DOHH2 (cell line): ENCODE measurements at regions not wholly inside any gene's neighbourhood (a gene's known extent, or its start where the extent isn't known, plus 50 kb on each side); places are given as distances from the start of the nearest gene placed in this dataset.

Experiments used
- EZH2phosphoT487 ChIP-seq: fragments of 200-600 bp; sonication (generic); IDR thresholded peaks from 2 replicates; pipeline ENCODE4 v1.6.1; 2017; ENCODE audit warnings: borderline replicate concordance, mild to moderate bottlenecking, antibody characterized with exemption, low read length, moderate library complexity, mixed read lengths
- TF ChIP-seq, protein P1 (sequence below): fragments of 200-600 bp; sonication (generic); IDR thresholded peaks from one replicate; pipeline ENCODE4 v1.5.1; 2014; ENCODE audit warnings: antibody characterized with exemption, mild to moderate bottlenecking, low read depth, low read length; ENCODE audit not compliant: poor library complexity, severe bottlenecking

DNA sequence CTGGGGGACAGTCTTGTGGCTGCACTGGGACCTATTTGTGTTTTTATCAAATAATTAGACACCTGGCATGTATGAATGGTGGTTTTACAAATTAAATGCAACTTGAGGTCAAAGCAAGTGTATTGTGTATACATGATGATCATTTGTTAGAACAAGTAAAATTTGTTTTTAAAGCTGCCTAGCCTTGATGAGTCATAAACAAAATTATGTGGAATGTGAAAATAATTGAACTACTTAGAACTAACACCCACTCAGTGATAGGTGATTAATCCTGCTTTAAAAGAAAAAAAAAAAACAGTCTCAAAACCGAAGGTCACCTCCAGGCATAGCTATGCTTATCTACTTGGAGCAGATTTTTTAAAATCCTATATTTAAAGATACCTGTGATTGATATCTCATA lies 770.3 kb upstream of the SLITRK5 start:
- TF ChIP-seq, protein P1, sequence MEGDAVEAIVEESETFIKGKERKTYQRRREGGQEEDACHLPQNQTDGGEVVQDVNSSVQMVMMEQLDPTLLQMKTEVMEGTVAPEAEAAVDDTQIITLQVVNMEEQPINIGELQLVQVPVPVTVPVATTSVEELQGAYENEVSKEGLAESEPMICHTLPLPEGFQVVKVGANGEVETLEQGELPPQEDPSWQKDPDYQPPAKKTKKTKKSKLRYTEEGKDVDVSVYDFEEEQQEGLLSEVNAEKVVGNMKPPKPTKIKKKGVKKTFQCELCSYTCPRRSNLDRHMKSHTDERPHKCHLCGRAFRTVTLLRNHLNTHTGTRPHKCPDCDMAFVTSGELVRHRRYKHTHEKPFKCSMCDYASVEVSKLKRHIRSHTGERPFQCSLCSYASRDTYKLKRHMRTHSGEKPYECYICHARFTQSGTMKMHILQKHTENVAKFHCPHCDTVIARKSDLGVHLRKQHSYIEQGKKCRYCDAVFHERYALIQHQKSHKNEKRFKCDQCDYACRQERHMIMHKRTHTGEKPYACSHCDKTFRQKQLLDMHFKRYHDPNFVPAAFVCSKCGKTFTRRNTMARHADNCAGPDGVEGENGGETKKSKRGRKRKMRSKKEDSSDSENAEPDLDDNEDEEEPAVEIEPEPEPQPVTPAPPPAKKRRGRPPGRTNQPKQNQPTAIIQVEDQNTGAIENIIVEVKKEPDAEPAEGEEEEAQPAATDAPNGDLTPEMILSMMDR, result no peak
- TF ChIP-seq EZH2phosphoT487, result no peak
